GM11168 (cell line): ENCODE measurements at regions not wholly inside any gene's neighbourhood (a gene's known extent, or its start where the extent isn't known, plus 50 kb on each side); places are given as distances from the start of the nearest gene placed in this dataset.

Source experiments
- in situ Hi-C: fragments of 300-500 bp; cut with MboI; formaldehyde crosslinking; loops from one replicate; pipeline ENCODE4 v1.12.0; 2022; ENCODE audit warnings: low sequenced_read_pairs; ENCODE audit not compliant: unreplicated experiment

GRCh38 chr5:114310666-114311065 lies 51.2 kb upstream of the KCNN2 start:
- in situ Hi-C loops = no loop called here

DNA sequence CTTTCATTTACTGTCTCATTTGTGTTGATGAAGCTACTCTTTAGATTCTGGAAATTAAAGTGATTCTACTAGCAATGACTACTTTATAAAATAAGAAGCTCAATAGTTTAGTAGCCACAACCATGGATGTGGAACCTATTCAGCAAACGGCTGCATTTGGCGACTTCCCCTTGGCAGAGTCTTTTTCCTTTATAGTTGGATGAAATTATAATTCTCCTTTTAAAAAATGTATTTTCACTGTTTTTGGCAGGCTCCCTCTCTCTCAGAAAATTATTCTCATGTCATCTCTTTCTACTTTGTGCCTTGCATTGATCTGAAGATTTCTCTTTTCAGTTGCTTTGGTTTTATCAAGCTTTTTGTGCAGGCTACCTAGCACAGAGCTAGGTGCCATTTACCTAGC lies 50.6 kb upstream of the KCNN2 start:
- in situ Hi-C loops = no loop called here

DNA sequence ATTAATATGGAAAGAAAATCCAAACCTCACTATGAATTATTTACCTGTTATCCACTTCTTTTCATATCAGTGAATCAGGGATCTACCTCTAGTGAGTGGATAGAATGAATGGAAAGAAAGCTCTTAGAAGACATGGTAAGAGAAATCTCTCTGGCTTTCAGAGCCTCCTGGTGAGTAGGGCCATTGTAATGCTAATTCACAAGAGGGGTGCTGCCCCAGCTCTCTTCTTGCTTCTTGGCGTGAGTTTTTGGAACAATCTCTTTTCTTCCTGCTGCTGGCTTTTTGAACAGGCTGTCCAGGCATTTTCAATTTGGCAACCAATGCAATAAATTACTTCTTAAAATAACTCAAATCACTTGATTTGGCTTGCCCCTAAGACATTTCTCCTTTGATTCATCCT lies 49.9 kb upstream of the KCNN2 start:
- in situ Hi-C loops = no loop called here
